ENCODE measurements at regions not wholly inside any gene's neighbourhood (a gene's known extent, or its start where the extent isn't known, plus 50 kb on each side); places are given as distances from the start of the nearest gene placed in this dataset.

GRCh38 chr6:144411531-144412165, 126.5 kb downstream of the UTRN start:
- Mint-ChIP-seq H3K4me3 (peak overlapping the region in 1 of 3 experiments; percentile 26), H3K36me3 (ENCODE audit: low read depth) (peaks cover 3% of the 10 kb centered on the region)
- TF ChIP-seq CTCF (IDR thresholded peaks at IDR 0.05; ENCODE audit: unreplicated experiment in 3 of 3): no peak

GRCh38 chr6:144413418-144413817, 128.3 kb downstream of the UTRN start:
- Mint-ChIP-seq H3K4me3 (no peak overlapping the region), H3K27ac (no peak overlapping the region), H3K27me3 (ENCODE audit: low read depth) (no peaks in the 10 kb centered on the region), H3K9me3 (peaks cover 4% of the 10 kb centered on the region), H3K4me1 (peaks cover 12% of the 10 kb centered on the region), H3K36me3 (ENCODE audit: low read depth) (no peaks in the 10 kb centered on the region)
- TF ChIP-seq CTCF (IDR thresholded peaks at IDR 0.05; ENCODE audit: unreplicated experiment in 3 of 3): no peak

More at GRCh38 chr6:144411531-144412165, 126.5 kb downstream of the UTRN start:
- H3K27me3 Mint-ChIP-seq (ENCODE audit: low read depth): no peaks in the 10 kb centered on the region
- H3K9me3 Mint-ChIP-seq: peaks cover 4% of the 10 kb centered on the region
- peak overlapping the region; percentile 71 to 80 (median 77) for H3K27ac Mint-ChIP-seq
- H3K4me1 Mint-ChIP-seq: peaks cover 29% of the 10 kb centered on the region

GRCh38 chr6:144415014-144415413, 129.9 kb downstream of the UTRN start:
- TF ChIP-seq CTCF (IDR thresholded peaks at IDR 0.05; ENCODE audit: unreplicated experiment in 3 of 3): no peak
- peaks cover 9% of the 10 kb centered on the region for H3K4me1 Mint-ChIP-seq
- H3K4me3 Mint-ChIP-seq: no peak overlapping the region
- H3K9me3 Mint-ChIP-seq: peaks cover 4% of the 10 kb centered on the region
- H3K27me3 Mint-ChIP-seq (ENCODE audit: low read depth): no peaks in the 10 kb centered on the region
- no peak overlapping the region for H3K27ac Mint-ChIP-seq
- H3K36me3 Mint-ChIP-seq (ENCODE audit: low read depth): no peaks in the 10 kb centered on the region

GRCh38 chr6:144415835-144416237, 130.7 kb downstream of the UTRN start:
- Mint-ChIP-seq H3K9me3 (peaks cover 4% of the 10 kb centered on the region), H3K4me1 (peaks cover 15% of the 10 kb centered on the region), H3K4me3 (no peak overlapping the region), H3K27ac (peak overlapping the region in 2 of 3 experiments; percentile 12 to 24), H3K27me3 (ENCODE audit: low read depth) (no peaks in the 10 kb centered on the region), H3K36me3 (ENCODE audit: low read depth) (no peaks in the 10 kb centered on the region)
- TF ChIP-seq CTCF (IDR thresholded peaks at IDR 0.05; ENCODE audit: unreplicated experiment in 3 of 3): no peak

- Mint-ChIP-seq H3K4me1 (peaks cover 13% of the 10 kb centered on the region), H3K27me3 (ENCODE audit: low read depth) (no peaks in the 10 kb centered on the region), H3K36me3 (ENCODE audit: low read depth) (no peaks in the 10 kb centered on the region), H3K27ac (no peak overlapping the region), H3K4me3 (no peak overlapping the region), H3K9me3 (peaks cover 2% of the 10 kb centered on the region)
- no peak for TF ChIP-seq CTCF (IDR thresholded peaks at IDR 0.05; ENCODE audit: unreplicated experiment in 3 of 3)
These were observed 131.1 kb downstream of the UTRN start for GRCh38 chr6:144416244-144416643.

- Mint-ChIP-seq H3K27ac (no peak overlapping the region), H3K36me3 (ENCODE audit: low read depth) (no peaks in the 10 kb centered on the region), H3K4me1 (peaks cover 7% of the 10 kb centered on the region), H3K27me3 (ENCODE audit: low read depth) (no peaks in the 10 kb centered on the region), H3K9me3 (no peaks in the 10 kb centered on the region), H3K4me3 (no peak overlapping the region)
- no peak for TF ChIP-seq CTCF (IDR thresholded peaks at IDR 0.05; ENCODE audit: unreplicated experiment in 3 of 3)
These were observed 131.6 kb downstream of the UTRN start for GRCh38 chr6:144416773-144417172.

Measured in nephron (organoid).